Ishikawa (cell line): ENCODE measurements at regions not wholly inside any gene's neighbourhood (a gene's known extent, or its start where the extent isn't known, plus 50 kb on each side); places are given as distances from the start of the nearest gene placed in this dataset.

Source experiments
- CEBPB ChIP-seq: IDR thresholded peaks from 2 replicates; pipeline ENCODE4 v1.6.1; 2012
- CREB1 ChIP-seq: IDR thresholded peaks from 2 replicates; pipeline ENCODE4 v1.6.1; 2012; ENCODE audit warnings: low read depth
- EGR1 ChIP-seq: IDR thresholded peaks from 2 replicates; pipeline ENCODE4 v1.6.1; 2012
- EP300 ChIP-seq: IDR thresholded peaks from 2 replicates; pipeline ENCODE4 v1.6.1; 2012; ENCODE audit warnings: borderline replicate concordance
- FOXM1 ChIP-seq: IDR thresholded peaks from 2 replicates; pipeline ENCODE4 v1.6.1; 2012; ENCODE audit warnings: low read depth, borderline replicate concordance
- MAX ChIP-seq: IDR thresholded peaks from 2 replicates; pipeline ENCODE4 v1.6.1; 2012
- NFIC ChIP-seq: IDR thresholded peaks from 2 replicates; pipeline ENCODE4 v1.6.1; 2012
- RAD21 ChIP-seq: IDR thresholded peaks from 2 replicates; pipeline ENCODE4 v1.6.1; 2012; ENCODE audit warnings: low read depth
- REST ChIP-seq: IDR thresholded peaks from 2 replicates; pipeline ENCODE4 v1.6.1; 2012; ENCODE audit warnings: low read depth, mild to moderate bottlenecking
- TAF1 ChIP-seq: IDR thresholded peaks from 2 replicates; pipeline ENCODE4 v1.6.1; 2012; ENCODE audit warnings: low read depth, mild to moderate bottlenecking

- no peak for TF ChIP-seq MAX
- no peak for TF ChIP-seq EP300
- TF ChIP-seq TAF1 = no peak
- no peak for TF ChIP-seq CEBPB
- no peak for TF ChIP-seq RAD21
- no peak for TF ChIP-seq NFIC
- no peak for TF ChIP-seq EGR1
- no peak for TF ChIP-seq FOXM1
- TF ChIP-seq CREB1 = no peak
- TF ChIP-seq REST = no peak
These were observed 246.8 kb upstream of the ROBO1 start for GRCh38 chr3:80014576-80014975.
